Effector CD4-positive, alpha-beta T cell (primary cell): ENCODE measurements at regions not wholly inside any gene's neighbourhood (a gene's known extent, or its start where the extent isn't known, plus 50 kb on each side); places are given as distances from the start of the nearest gene placed in this dataset.

Source experiments
- DNase-seq: peaks from one replicate; pipeline ENCODE4 v3.0.0-alpha.2; 2020

DNA sequence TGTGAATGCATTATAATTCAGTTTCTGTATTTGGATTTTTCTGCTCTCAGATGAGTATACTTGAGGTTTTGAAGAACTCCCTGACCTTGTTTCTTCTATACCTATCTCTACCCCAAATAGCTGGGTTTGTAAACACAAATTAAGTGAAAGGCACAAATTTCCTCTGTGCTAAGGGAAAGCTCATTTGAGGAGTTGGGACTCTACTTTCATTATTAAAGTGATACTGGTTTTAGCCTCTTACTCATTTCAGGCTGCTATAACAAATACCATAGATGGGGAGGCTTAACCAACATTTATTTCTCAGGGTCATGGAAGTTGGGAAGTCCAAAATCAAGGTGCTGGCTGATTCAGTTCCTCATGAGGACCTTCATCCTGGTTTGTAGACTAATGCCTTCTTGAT, 97.2 kb upstream of the ANKH start:
- DNase-seq = no peak

DNA sequence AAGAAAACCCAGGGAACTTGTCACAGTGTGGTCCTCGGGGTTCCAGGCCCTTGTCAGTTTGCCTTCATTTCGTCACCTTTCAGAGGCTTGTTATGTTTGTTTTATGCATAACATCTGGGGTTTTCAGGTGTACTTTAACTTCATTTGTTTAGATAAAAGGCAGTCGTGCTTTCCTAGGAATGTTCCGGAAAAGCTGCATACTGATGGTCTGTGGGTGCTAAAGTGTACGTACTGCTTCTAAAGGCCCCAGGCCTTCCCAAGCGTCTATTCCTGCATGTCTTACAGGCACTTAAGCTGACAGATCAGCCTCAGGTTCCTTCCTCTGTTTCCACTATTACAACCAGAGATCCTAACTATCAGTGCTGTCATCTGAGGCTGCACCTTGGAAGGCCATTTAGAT, 95.6 kb upstream of the ANKH start:
- DNase-seq = no peak

GRCh38 chr5:14965815-14966214, 94.2 kb upstream of the ANKH start:
- no peak for DNase-seq

DNA sequence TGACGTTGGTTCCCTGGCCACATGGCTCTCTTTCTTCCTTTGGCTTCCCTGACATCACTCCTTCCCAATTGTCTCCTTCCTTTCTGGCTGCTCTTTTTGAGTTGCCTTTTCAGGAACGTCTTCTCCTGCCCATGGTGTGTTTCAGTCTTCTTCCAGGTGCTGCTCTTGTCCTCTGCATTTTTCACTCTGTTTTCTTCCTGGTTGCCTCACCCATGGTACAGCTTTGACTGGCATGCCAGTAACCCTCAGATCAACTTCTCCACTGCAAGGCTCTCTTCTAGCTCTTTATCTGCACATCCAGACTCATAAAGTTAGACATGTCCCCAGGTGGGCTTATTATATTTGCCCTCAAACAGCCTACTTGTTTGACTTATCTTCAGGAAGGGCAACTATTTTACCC, 91.0 kb upstream of the ANKH start:
- no peak for DNase-seq

DNA sequence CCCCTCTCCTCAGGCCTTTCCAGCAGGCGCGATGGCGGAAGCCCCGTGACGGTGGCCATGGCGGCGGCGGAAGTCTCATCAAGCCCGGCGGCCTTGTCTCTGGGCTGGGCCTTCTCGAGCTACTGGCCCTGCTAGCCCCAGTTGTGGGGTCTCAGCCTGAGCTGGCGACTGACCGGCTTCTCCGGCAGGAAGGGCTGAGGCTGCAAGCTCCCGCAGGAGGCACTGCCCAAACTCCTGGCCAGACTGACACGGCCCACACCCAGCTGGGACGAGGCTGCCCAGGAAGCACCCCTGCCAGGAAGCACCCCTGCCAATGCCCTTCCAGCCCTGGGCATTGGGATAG, 88.5 kb upstream of the ANKH start:
- no peak for DNase-seq

DNA sequence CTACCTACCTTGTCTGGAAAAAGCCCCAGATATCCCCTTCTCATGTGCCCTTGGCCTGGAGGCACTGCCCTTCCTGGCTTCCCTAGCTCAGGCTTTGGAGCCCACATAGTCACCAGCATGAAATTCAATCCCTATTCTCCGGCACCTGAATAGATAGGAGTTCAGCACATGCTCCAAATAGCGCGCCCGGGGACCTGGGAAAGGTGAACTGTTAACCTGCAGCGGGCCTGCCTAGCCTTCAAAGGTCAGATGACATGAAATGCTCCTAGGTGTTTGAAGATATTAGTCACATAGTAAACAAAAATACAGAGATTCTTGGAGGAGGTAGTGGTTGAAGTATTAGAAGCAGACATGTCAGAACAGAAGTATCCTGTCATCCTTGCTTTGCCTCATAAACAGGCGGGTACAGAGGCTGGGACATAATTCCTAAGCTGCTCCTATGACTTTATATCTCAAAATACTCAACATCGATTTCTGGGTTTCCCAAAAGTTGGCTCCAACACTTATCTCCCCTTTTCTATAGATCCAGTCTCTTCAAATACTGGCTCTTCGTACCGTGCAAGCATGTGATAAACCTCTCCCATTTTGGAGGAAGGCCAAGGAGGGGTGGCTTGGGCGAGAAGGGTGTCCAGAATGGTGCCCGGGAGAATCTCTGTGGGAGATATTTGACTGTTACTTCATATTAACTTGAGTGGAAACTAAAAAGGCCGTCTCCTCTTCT, 88.0 kb upstream of the ANKH start:
- DNase-seq = no peak

DNA sequence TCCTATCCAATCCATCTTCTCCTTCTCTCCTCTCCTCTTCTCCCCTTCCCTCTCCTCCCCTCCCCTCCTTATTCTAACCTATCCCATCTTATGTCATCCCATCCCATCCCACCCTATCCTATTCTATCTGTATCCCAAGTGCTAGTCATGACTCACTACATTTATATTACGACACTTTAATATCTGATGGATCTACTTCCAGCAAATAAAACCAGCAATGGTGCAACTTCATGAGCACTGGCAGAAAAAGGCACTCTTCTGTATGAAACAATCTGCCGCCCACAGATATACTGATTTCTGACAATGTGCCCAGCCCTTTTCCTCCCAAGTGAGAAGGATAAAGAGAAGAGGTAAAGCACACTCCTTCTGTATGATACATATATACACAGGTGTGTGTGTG, 86.6 kb upstream of the ANKH start:
- no peak for DNase-seq

DNA sequence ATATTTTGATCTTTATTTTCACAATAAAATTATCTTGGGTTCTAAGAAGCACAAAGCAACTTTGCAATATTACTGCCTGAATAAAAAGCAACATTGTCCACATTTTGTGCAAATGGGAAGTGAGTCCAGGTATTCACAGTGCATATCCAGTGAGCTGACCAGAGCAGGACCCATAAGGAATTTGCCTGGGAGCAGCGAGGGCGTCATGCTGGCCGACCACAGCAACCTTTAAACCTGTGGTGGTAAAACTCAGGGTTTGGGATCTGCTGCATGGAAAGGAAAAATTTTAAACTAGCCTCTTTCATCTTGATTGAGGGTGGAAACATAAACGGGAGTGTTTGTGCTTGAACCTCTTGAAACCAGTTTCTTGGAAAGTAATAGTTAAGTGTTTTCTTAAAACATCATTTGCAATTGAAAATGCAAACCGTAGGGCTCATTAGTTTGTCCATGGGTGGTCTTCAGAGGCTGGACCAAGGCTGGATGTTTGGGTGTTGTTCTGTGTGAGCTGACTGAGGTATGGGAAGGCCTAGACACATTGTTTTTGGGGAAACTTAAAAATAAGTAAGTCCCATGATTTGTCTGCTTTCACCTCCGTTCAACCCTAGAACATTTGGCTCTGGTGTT, 85.0 kb upstream of the ANKH start:
- no peak for DNase-seq

- no peak for DNase-seq
These were observed 83.2 kb upstream of the ANKH start for GRCh38 chr5:14954616-14955343.

GRCh38 chr5:14954216-14954615, 82.6 kb upstream of the ANKH start:
- DNase-seq = no peak

DNA sequence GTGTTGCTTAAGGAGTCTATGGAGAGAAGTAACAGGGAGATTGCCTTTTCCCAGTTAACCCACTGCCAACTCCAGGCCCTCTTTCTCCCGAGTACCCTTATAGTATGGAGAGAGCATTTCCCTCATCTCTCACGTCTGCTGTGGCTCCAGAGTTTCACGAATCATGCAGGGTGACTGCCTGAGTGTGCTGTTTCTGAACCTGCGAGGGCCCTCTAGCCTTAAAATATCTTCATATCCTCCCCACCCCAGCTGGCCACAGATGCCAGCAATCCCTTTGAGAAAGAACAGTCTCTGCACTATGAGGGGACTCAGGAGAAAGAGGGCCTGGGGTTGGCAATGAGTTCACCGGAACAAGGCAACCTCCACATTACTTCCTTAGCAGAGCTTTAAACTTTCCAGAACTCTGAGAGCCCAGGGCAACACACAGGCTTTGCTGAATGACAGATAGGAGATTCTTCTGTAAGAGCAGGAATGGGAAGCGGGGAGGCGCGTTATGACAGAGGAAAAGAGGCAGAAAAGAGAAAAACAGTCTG, 81.6 kb upstream of the ANKH start:
- no peak for DNase-seq

- no peak for DNase-seq
These were observed 76.8 kb upstream of the ANKH start for GRCh38 chr5:14948383-14948782.

DNA sequence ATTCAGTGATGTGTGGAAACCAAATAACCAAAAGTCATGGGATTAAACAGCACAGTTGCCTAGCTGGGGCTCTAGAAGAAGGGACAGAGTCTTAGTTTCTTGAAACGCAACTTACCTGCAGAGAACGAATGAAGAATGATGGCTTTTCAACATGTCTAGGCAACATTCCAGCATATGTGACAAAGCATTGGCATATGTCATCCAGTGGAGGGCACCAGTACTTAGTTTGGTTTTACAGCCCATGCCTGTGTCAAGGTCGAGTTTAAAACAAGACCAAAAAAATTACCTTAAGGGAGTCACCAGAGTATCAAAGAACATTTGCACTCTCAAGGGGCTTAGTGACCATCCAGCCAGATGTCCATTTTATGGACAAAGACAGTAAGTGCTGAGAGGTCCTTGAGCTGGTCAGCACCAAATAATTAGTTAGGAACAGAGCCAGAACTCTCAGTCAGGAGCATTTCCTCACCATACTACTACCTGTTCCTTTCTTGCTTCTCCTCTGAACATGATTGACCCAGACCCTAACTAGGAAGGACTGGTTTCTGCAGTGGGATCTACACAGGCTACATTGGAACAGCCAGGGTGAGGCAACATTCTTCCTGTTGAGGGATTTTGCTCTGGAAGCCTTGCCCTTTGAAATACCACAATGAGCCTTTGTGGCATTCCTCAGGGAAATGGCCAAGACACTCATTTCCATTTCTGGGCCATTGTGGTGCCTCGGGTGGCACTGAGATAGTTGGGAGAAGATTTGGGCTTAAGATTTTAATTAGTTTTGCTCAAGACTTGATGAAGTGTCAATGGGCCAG, 75.4 kb upstream of the ANKH start:
- DNase-seq = peak; percentile 32

GRCh38 chr5:14945450-14945849, 73.9 kb upstream of the ANKH start:
- no peak for DNase-seq

- DNase-seq = no peak
These were observed 73.4 kb upstream of the ANKH start for GRCh38 chr5:14944996-14945395.

DNA sequence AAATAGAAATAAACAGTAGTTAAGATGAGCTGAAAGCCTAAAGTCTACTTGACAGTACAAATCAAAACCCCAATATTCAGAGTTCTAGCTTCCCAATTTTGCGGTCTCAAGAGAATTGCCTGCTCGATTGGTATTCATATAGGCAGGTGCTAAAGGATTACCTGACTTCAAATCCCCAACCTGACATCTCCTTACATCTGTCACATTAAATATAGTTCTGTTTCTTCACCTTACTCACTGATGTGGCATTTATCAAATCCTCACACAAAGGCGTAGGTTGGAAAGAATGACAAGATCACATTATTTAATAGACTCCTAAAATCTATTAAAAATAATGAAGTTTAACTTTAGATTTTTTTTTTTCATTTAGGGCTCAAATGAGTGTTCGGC, 72.8 kb upstream of the ANKH start:
- no peak for DNase-seq

DNA sequence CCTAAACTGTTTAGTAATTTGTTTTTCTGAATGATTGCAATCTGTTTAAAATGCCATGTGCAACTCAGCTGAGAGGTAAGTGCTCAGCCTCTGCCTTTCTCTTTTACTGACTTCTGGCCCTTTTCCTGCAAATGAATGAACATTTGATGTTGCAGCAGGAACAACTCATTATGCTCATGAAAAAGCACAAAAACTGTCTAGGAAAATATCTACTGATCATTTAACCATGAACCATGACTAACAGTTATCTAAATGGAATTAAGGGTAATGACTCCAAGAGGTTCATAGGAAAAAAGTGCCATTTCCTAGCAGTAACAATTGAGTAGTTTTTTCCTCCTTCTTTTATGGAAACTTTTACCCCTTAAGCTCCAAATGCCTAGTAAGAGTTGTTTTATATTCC, 70.6 kb upstream of the ANKH start:
- DNase-seq = no peak

- DNase-seq = no peak
These were observed 65.7 kb upstream of the ANKH start for GRCh38 chr5:14937254-14937653.

DNA sequence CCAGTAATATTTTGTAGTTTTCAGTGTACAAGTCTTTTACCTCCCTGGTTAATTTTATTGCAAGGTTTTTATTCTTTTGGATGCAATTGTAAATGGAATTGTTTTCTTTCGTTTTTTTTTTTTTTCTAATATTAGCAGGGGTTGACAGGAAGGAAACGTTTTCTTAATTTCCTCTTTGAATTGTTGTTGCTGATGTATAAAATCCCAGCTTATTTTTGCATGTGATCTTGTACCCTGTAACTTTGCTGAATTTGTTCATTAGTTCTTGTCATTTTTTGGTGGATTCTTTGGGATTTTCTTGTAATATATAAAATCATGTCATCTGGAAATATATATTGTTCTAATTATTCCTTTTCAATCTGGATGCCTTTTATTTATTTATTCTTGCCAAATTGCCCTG, 65.0 kb upstream of the ANKH start:
- no peak for DNase-seq

DNA sequence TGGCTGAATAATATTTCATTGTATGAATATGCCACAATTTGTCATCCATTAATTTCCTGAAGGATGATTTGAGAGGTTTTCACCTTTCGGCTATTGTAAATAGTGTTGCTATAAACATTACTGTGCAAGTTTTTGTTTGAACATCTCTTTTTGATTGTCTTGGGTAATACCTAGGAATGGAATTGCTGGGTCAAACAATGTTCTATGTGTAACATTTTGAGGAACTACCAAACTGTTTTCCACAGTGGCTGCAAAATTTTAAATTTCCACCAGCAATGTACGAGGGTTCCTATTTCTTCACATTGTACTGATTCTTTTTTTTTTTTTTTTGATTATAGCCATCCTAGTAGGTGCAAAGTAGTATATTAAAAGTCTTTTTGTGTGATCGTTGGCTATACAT, 63.8 kb upstream of the ANKH start:
- no peak for DNase-seq

DNA sequence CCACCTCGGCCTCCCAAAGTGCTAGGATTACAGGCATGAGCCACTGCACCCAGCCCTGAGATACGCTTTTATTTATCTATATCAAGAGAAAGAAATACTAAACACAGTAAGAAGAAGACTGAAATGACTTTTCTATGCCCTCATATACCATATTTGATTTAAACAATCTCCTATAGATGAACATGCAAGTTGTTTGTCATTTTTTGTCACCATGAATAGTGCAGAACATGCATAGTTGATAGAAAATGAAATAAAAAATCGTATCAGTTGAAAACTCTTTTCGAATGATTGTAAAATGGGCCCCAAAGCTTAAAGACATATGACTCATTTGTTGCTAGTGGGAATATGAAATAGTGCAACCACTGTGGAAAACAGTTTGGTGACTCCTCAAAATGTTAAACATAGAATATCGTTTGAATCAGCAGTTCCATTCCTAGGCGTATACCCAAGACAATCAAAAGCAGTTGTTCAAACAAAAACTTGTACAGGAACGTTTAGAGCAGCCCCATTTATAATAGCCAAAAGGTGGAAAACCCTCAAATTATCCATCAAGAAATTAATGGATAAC, 61.4 kb upstream of the ANKH start:
- DNase-seq = no peak

GRCh38 chr5:14930486-14930885, 58.9 kb upstream of the ANKH start:
- DNase-seq = no peak
